GM19324 (cell line): ENCODE measurements at regions not wholly inside any gene's neighbourhood (a gene's known extent, or its start where the extent isn't known, plus 50 kb on each side); places are given as distances from the start of the nearest gene placed in this dataset.

Source experiments
- ATAC-seq: cut with Tn5 transposase; IDR thresholded peaks from one replicate; pipeline ENCODE4 v1.9.1; 2021; ENCODE audit warnings: mild to moderate bottlenecking, moderate library complexity; ENCODE audit not compliant: unreplicated experiment, low FRiP score

GRCh38 chr11:16454289-16454863, 98.0 kb upstream of the SOX6 start:
- ATAC-seq, result no peak

GRCh38 chr11:16448123-16448717, 91.9 kb upstream of the SOX6 start:
- ATAC-seq, result no peak

GRCh38 chr11:16441461-16441860, 85.1 kb upstream of the SOX6 start:
- ATAC-seq, result no peak

GRCh38 chr11:16440136-16440535, 83.8 kb upstream of the SOX6 start:
- no peak for ATAC-seq

- no peak for ATAC-seq
Observed at GRCh38 chr11:16434036-16434435, 77.7 kb upstream of the SOX6 start.

GRCh38 chr11:16430674-16431073, 74.3 kb upstream of the SOX6 start:
- ATAC-seq, result no peak

- no peak for ATAC-seq
Observed at GRCh38 chr11:16421826-16422225, 65.5 kb upstream of the SOX6 start.

- ATAC-seq, result no peak
Observed at GRCh38 chr11:16418428-16419097, 62.2 kb upstream of the SOX6 start.

- no peak for ATAC-seq
Observed at GRCh38 chr11:16412525-16413172, 56.3 kb upstream of the SOX6 start.

GRCh38 chr11:16410479-16410878, 54.1 kb upstream of the SOX6 start:
- ATAC-seq, result no peak

- ATAC-seq, result no peak
Observed at GRCh38 chr11:16408619-16409018, 52.3 kb upstream of the SOX6 start.

GRCh38 chr11:16406226-16406625, 49.9 kb upstream of the SOX6 start:
- no peak for ATAC-seq
